ENCODE measurements at regions not wholly inside any gene's neighbourhood (a gene's known extent, or its start where the extent isn't known, plus 50 kb on each side); places are given as distances from the start of the nearest gene placed in this dataset.

DNA sequence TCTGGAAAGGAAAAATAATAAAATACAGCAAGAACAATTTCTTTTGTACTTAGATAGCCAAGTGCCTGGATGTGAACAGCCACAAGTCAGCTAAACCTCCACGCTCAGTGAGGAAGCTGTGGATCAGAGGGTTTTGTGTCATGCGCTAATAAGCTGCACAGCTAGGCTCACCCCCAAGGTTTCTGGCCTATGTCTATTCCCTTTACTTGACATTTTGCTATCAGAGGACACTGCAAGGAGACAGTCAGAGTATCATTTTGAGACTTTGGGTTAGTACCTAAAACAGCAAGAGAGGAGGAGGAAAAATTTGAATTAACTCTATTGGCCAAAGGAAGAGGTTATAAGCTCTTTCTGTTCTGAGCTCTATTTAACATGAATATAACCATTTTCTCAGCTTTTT is 139.3 kb downstream of the KCNJ2 start:
- H3K9me2 ChIP-seq (ENCODE audit: insufficient read depth) = no peaks in the 10 kb centered on the region
- no peak for DNase-seq (ENCODE audit: low spot score)
- H2AFZ ChIP-seq = peak overlapping the region; percentile 14; the same call in 1 of the 2 replicates
- H3K27me3 ChIP-seq (ENCODE audit: insufficient read depth) = no peaks in the 10 kb centered on the region
- H3K36me3 ChIP-seq (ENCODE audit: insufficient read depth) = no peaks in the 10 kb centered on the region
- no peaks in the 10 kb centered on the region for H3K36me3 Mint-ChIP-seq (ENCODE audit: low read depth)
- no peaks in the 10 kb centered on the region for H4K20me1 ChIP-seq (replicated peaks; ENCODE audit: insufficient read depth)
- no peak for TF ChIP-seq JUNB (IDR thresholded peaks at IDR 0.05; ENCODE audit: unreplicated experiment)
- TF ChIP-seq, protein P1, sequence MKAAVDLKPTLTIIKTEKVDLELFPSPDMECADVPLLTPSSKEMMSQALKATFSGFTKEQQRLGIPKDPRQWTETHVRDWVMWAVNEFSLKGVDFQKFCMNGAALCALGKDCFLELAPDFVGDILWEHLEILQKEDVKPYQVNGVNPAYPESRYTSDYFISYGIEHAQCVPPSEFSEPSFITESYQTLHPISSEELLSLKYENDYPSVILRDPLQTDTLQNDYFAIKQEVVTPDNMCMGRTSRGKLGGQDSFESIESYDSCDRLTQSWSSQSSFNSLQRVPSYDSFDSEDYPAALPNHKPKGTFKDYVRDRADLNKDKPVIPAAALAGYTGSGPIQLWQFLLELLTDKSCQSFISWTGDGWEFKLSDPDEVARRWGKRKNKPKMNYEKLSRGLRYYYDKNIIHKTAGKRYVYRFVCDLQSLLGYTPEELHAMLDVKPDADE (IDR thresholded peaks at IDR 0.05) = no peak
- no peak for TF ChIP-seq ZNF114 (CRISPR knock-in tag; IDR thresholded peaks at IDR 0.05)
- TF ChIP-seq EZH2 (IDR thresholded peaks at IDR 0.05; ENCODE audit: low read depth, unreplicated experiment) = no peak
- TF ChIP-seq NANOG (IDR thresholded peaks at IDR 0.05; ENCODE audit: borderline replicate concordance) = no peak
- TF ChIP-seq ZNF331 (CRISPR knock-in tag; IDR thresholded peaks at IDR 0.05; ENCODE audit: low read depth) = no peak
- no peak for TF ChIP-seq STAT1 (IDR thresholded peaks at IDR 0.05; ENCODE audit: unreplicated experiment)
- TF ChIP-seq, protein P2, sequence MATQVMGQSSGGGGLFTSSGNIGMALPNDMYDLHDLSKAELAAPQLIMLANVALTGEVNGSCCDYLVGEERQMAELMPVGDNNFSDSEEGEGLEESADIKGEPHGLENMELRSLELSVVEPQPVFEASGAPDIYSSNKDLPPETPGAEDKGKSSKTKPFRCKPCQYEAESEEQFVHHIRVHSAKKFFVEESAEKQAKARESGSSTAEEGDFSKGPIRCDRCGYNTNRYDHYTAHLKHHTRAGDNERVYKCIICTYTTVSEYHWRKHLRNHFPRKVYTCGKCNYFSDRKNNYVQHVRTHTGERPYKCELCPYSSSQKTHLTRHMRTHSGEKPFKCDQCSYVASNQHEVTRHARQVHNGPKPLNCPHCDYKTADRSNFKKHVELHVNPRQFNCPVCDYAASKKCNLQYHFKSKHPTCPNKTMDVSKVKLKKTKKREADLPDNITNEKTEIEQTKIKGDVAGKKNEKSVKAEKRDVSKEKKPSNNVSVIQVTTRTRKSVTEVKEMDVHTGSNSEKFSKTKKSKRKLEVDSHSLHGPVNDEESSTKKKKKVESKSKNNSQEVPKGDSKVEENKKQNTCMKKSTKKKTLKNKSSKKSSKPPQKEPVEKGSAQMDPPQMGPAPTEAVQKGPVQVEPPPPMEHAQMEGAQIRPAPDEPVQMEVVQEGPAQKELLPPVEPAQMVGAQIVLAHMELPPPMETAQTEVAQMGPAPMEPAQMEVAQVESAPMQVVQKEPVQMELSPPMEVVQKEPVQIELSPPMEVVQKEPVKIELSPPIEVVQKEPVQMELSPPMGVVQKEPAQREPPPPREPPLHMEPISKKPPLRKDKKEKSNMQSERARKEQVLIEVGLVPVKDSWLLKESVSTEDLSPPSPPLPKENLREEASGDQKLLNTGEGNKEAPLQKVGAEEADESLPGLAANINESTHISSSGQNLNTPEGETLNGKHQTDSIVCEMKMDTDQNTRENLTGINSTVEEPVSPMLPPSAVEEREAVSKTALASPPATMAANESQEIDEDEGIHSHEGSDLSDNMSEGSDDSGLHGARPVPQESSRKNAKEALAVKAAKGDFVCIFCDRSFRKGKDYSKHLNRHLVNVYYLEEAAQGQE (IDR thresholded peaks at IDR 0.05; ENCODE audit: unreplicated experiment) = no peak
- TF ChIP-seq POLR2AphosphoS5 (IDR thresholded peaks at IDR 0.05; ENCODE audit: low read depth) = no peak
- H3K4me1 Mint-ChIP-seq = peaks cover 10% of the 10 kb centered on the region; the same call in 2 of the 3 replicates
- no peak overlapping the region for H3K4me2 ChIP-seq
- no peak overlapping the region for H3K4me3 Mint-ChIP-seq
- peaks cover 8% of the 10 kb centered on the region for H3K4me1 ChIP-seq (ENCODE audit: insufficient read depth)
- no peaks in the 10 kb centered on the region; the same call in 2 of the 3 replicates for H3K9me3 Mint-ChIP-seq
- H3K27ac Mint-ChIP-seq = no peak overlapping the region
- no peak overlapping the region for H3K4me3 ChIP-seq
- ATAC-seq = no peak
- no peaks in the 10 kb centered on the region for H3K27me3 Mint-ChIP-seq (ENCODE audit: insufficient read depth, low read depth, poor library complexity)
- H3K79me2 ChIP-seq (replicated peaks; ENCODE audit: insufficient read depth) = no peaks in the 10 kb centered on the region
- no peaks in the 10 kb centered on the region for H3F3A ChIP-seq (replicated peaks; ENCODE audit: low read depth)
- no peak overlapping the region for H3K27ac ChIP-seq (ENCODE audit: low read depth)

DNA sequence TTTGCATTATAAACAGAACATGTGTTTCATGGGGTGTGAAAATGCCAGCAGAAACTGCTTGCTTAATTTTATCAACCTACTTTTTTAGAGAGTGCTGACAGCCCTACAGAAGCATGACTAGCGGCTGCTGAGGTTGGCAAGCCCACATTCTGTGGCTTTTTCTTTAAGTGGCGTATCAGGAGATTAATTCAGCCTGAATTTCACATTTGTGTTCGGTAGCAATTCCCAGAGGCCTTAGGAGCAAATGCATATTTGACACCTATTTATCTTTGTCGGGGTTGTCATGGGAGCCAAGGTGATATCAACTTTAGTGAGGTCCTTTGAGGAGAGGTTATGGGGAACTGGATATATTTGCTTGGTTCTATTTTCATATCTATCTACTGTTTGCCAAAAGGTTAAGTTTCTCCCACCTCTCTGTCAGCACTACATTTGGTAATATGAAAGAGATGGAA is 140.9 kb downstream of the KCNJ2 start:
- Histone ChIP-seq H3K4me1 (ENCODE audit: insufficient read depth) (peaks cover 16% of the 10 kb centered on the region), H2AFZ (no peak overlapping the region), H3K4me3 (no peak overlapping the region), H3F3A (replicated peaks; ENCODE audit: low read depth) (no peaks in the 10 kb centered on the region), H3K9me2 (ENCODE audit: insufficient read depth) (no peaks in the 10 kb centered on the region), H3K79me2 (replicated peaks; ENCODE audit: insufficient read depth) (no peaks in the 10 kb centered on the region), H3K27ac (ENCODE audit: low read depth) (no peak overlapping the region), H3K36me3 (ENCODE audit: insufficient read depth) (no peaks in the 10 kb centered on the region), H3K4me2 (no peak overlapping the region), H3K27me3 (ENCODE audit: insufficient read depth) (no peaks in the 10 kb centered on the region), H4K20me1 (replicated peaks; ENCODE audit: insufficient read depth) (no peaks in the 10 kb centered on the region)
- no peaks in the 10 kb centered on the region for H3K36me3 Mint-ChIP-seq (ENCODE audit: low read depth)
- H3K4me3 Mint-ChIP-seq = no peak overlapping the region
- no peaks in the 10 kb centered on the region for H3K27me3 Mint-ChIP-seq (ENCODE audit: insufficient read depth, low read depth, poor library complexity)
- DNase-seq (ENCODE audit: low spot score) (no peak), ATAC-seq (no peak)
- no peak overlapping the region for H3K27ac Mint-ChIP-seq
- H3K4me1 Mint-ChIP-seq = peaks cover 17% of the 10 kb centered on the region; the same call in 2 of the 3 replicates
- H3K9me3 Mint-ChIP-seq = no peaks in the 10 kb centered on the region; the same call in 2 of the 3 replicates
- TF ChIP-seq JUNB (IDR thresholded peaks at IDR 0.05; ENCODE audit: unreplicated experiment) = no peak
- no peak for TF ChIP-seq NANOG (IDR thresholded peaks at IDR 0.05; ENCODE audit: borderline replicate concordance)
- no peak for TF ChIP-seq EZH2phosphoT487 (IDR thresholded peaks at IDR 0.05; ENCODE audit: unreplicated experiment)
- TF ChIP-seq, protein P2 (IDR thresholded peaks at IDR 0.05; ENCODE audit: unreplicated experiment) = no peak

All from GM23338 (cell line).